Brain microvascular endothelial cell (primary cell): ENCODE measurements at regions not wholly inside any gene's neighbourhood (a gene's known extent, or its start where the extent isn't known, plus 50 kb on each side); places are given as distances from the start of the nearest gene placed in this dataset.

ENCODE experiments used
- DNase-seq: peaks from one replicate; pipeline ENCODE4 v3.0.0-alpha.2; 2020
- H3K27ac ChIP-seq: fragments of 250-450 bp; sonication (Bioruptor Pico); 2 replicates; pipeline ENCODE4 v1.5.1; 2020; ENCODE audit warnings: mild to moderate bottlenecking, moderate library complexity
- H3K27me3 ChIP-seq: fragments of 250-450 bp; sonication (Bioruptor Pico); replicated peaks from 2 replicates; pipeline ENCODE4 v1.5.1; 2020; ENCODE audit warnings: mild to moderate bottlenecking
- H3K36me3 ChIP-seq: fragments of 250-450 bp; sonication (Bioruptor Pico); replicated peaks from 2 replicates; pipeline ENCODE4 v1.5.1; 2020; ENCODE audit warnings: mild to moderate bottlenecking
- H3K4me3 ChIP-seq: 2 replicates; pipeline ENCODE4 v1.5.1; 2011; ENCODE audit warnings: low read depth, mild to moderate bottlenecking, control low read depth, low read length, moderate library complexity
- CTCF ChIP-seq: IDR thresholded peaks from 2 replicates; pipeline ENCODE4 v1.5.1; 2011; ENCODE audit warnings: low read depth, mild to moderate bottlenecking, moderate library complexity, low read length, control low read depth, inconsistent platforms; ENCODE audit errors: missing control alignments
- in situ Hi-C: cut with HindIII; loops from 2 replicates; pipeline ENCODE4 v1.10.0; 2017; ENCODE audit warnings: low sequenced_read_pairs, low pct_ligation_motif_present

DNA sequence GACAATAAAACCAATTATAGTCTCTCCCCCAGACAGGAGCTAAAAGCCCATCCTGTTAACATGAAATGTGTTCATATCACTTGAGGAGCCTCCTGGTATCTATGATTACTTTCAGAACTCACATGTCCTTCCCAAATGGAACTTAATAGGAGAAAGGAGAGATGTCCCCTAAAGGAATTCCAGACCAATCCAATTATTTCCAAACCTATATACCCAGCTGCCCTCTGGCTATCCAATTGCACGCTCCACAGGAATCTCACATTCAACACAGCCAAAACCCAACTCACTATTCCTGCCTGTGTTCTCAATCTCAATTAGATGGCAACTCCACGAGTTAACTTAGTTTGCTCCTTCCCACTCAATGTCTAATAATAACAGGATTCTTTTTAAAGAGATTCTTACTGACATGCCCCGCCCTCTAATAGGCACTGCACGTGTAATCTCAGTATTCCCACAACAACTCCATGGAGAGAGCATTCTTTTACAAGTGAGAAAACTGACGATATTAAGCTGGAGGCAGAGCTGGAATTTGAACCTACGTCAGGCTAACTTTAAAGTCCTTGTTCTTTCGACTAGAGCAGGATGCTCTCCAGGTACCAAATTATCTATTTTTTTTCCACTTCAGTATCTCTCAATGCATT is 59.1 kb upstream of the SEC16B start:
- H3K4me3 ChIP-seq: no peak overlapping the region
- no peak overlapping the region for H3K27ac ChIP-seq
- no peak for DNase-seq
- TF ChIP-seq CTCF: no peak
- H3K36me3 ChIP-seq: no peaks in the 10 kb centered on the region
- in situ Hi-C loops: no loop called here
- H3K27me3 ChIP-seq: no peaks in the 10 kb centered on the region

DNA sequence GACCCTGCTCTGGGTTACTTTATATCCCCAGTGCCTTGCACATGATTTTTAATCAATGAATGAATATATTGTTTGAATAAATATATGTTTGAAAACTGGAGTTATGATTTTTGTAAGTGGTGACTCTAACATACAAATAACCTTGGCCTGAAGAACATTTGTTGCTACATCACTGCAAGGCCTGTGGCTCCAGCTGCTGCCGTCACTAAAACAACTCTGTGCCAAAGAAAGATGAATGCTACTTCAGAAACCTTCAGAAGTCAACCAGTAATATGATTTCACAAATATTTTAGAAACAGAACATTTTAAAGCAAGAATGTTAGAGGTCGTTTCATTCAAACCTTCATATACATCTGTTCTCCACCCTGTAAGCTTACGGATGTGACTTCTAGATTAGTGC is 60.6 kb upstream of the SEC16B start:
- no peak for DNase-seq
- no peaks in the 10 kb centered on the region for H3K27me3 ChIP-seq
- in situ Hi-C loops: no loop called here
- H3K27ac ChIP-seq: no peak overlapping the region
- H3K36me3 ChIP-seq: no peaks in the 10 kb centered on the region
- no peak for TF ChIP-seq CTCF
- no peak overlapping the region for H3K4me3 ChIP-seq

DNA sequence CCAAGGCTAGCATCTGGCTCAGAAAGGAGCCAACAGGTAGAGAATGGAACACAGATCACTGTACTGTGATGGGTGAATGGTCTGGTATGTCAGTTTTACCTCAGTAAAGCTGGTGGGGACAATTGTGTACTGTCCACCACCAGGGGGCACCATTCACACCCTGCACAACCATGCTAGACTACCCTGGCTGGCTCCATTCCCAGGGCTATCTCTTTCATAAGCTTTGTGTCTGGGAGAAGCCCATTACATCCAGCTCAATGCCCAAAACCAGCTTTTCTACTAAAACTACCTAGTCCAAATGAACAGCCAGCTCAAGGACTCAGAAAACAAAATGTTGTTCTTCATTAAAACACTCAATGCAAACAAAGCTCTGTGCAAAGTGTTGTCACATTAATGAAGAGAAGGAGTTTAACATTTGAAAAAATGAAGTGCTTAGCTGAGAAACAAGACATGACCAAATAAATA is 62.0 kb upstream of the RASAL2 start:
- Histone ChIP-seq H3K4me3 (no peak overlapping the region), H3K36me3 (no peaks in the 10 kb centered on the region), H3K27me3 (no peaks in the 10 kb centered on the region), H3K27ac (no peak overlapping the region)
- peak; percentile 91 for TF ChIP-seq CTCF
- DNase-seq: peak; percentile 93
- in situ Hi-C loops: no loop called here

DNA sequence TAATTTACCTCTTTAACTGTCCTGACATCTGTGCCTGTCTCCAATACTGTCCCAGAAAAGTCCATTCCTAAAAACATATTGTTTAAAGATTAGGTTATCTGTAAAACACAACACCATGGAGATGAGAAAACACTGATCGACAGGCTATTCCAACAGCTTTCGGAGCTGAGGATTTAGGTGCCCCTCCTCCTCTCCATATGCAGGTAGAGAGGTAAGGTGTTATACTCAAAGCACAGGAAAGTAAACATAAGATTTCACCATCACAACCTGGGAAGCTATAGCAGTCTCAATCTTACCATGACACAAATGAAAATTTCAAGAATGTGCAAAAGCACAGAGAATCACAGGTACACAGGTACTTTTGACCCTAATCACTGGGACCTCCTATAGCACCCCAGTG is 60.9 kb upstream of the RASAL2 start:
- no peak for DNase-seq
- TF ChIP-seq CTCF: no peak
- Histone ChIP-seq H3K27ac (no peak overlapping the region), H3K36me3 (no peaks in the 10 kb centered on the region), H3K27me3 (no peaks in the 10 kb centered on the region), H3K4me3 (no peak overlapping the region)
- in situ Hi-C loops: no loop called here

GRCh38 chr1:178034676-178035075 is 59.2 kb upstream of the RASAL2 start:
- H3K27ac ChIP-seq: no peak overlapping the region
- H3K36me3 ChIP-seq: no peaks in the 10 kb centered on the region
- no peak overlapping the region for H3K4me3 ChIP-seq
- TF ChIP-seq CTCF: no peak
- no peaks in the 10 kb centered on the region for H3K27me3 ChIP-seq
- DNase-seq: no peak
- in situ Hi-C loops: no loop called here

- TF ChIP-seq CTCF: no peak
- no peaks in the 10 kb centered on the region for H3K36me3 ChIP-seq
- no peak for DNase-seq
- in situ Hi-C loops: no loop called here
- no peak overlapping the region for H3K27ac ChIP-seq
- H3K27me3 ChIP-seq: no peaks in the 10 kb centered on the region
- H3K4me3 ChIP-seq: no peak overlapping the region
Measured at GRCh38 chr1:178036090-178036489, 57.8 kb upstream of the RASAL2 start.
